Esophagus (tissue), 2 donors: ENCODE measurements at regions not wholly inside any gene's neighbourhood (a gene's known extent, or its start where the extent isn't known, plus 50 kb on each side); places are given as distances from the start of the nearest gene placed in this dataset.

Experiments
- H3K27ac ChIP-seq, 2 donors: one replicate each; pipeline ENCODE4 v1.5.1; 2013; ENCODE audit warnings: low read depth in 2 of 2, mild to moderate bottlenecking in 2 of 2, inconsistent platforms in 1 of 2, low read length in 1 of 2, moderate library complexity in 1 of 2
- H3K27me3 ChIP-seq, 2 donors: one replicate each; pipeline ENCODE4 v1.6.1; 2013; ENCODE audit warnings: low read length in 2 of 2, control low read depth in 1 of 2, mild to moderate bottlenecking in 1 of 2; ENCODE audit not compliant: insufficient read depth in 2 of 2, control insufficient read depth in 1 of 2
- H3K36me3 ChIP-seq, 2 donors: one replicate each; pipeline ENCODE4 v1.6.1; 2013; ENCODE audit warnings: low read length in 1 of 2; ENCODE audit not compliant: control insufficient read depth in 2 of 2, insufficient read depth in 2 of 2
- H3K4me1 ChIP-seq, 2 donors: one replicate each; pipeline ENCODE4 v1.6.1; 2013; ENCODE audit warnings: low read length in 1 of 2; ENCODE audit not compliant: control insufficient read depth in 2 of 2, insufficient read depth in 2 of 2
- H3K4me3 ChIP-seq, 2 donors: one replicate each; pipeline ENCODE4 v1.5.1; 2013; ENCODE audit warnings: low read length in 2 of 2, mild to moderate bottlenecking in 2 of 2, low read depth in 1 of 2, moderate library complexity in 1 of 2
- H3K9me3 ChIP-seq, 2 donors: one replicate each; pipeline ENCODE4 v1.6.1; 2013; ENCODE audit warnings: mild to moderate bottlenecking in 2 of 2, low read depth in 1 of 2, low read length in 1 of 2, moderate library complexity in 1 of 2; ENCODE audit not compliant: control insufficient read depth in 2 of 2, insufficient read depth in 1 of 2
- WGBS, 2 donors: extraction: QIAGEN DNeasy Blood & Tissue Kit; methylation state at CpG; one replicate each; pipeline ENCODE4 v1.1.7; 2013; 5-methylcytosine and 5-hydroxymethylcytosine counted together
- donor health status: healthy with polysubstance abuse.
- donor health status: Bipolar disorder and iron deficiency.

GRCh38 chr4:14575289-14575688 lies 427.0 kb upstream of the CPEB2 start:
- Histone ChIP-seq H3K4me1 (no peaks in the 10 kb centered on the region), H3K27ac (no peak overlapping the region), H3K4me3 (no peak overlapping the region), H3K36me3 (no peaks in the 10 kb centered on the region), H3K9me3 (peaks cover 0 to 2% of the 10 kb centered on the region in 2 donors), H3K27me3 (no peaks in the 10 kb centered on the region)
- WGBS, 2 donors: 71 to 72% methylated on average over 1 of the region's 1 CpG

- H3K27ac ChIP-seq: no peak overlapping the region
- H3K4me1 ChIP-seq: no peaks in the 10 kb centered on the region
- H3K9me3 ChIP-seq: peaks cover 0 to 2% of the 10 kb centered on the region in 2 donors
- no peak overlapping the region for H3K4me3 ChIP-seq
- WGBS, 2 donors: 61 to 73% methylated on average over 2 of the region's 2 CpGs
- H3K36me3 ChIP-seq: no peaks in the 10 kb centered on the region
- no peaks in the 10 kb centered on the region for H3K27me3 ChIP-seq
Observed at GRCh38 chr4:14575919-14576318, 426.4 kb upstream of the CPEB2 start.

GRCh38 chr4:14580061-14580460 lies 422.2 kb upstream of the CPEB2 start:
- no peaks in the 10 kb centered on the region for H3K27me3 ChIP-seq
- no peak overlapping the region for H3K27ac ChIP-seq

GRCh38 chr4:14581741-14582140 lies 420.5 kb upstream of the CPEB2 start:
- Histone ChIP-seq H3K36me3 (no peaks in the 10 kb centered on the region), H3K27ac (no peak overlapping the region), H3K27me3 (no peaks in the 10 kb centered on the region), H3K9me3 (no peaks in the 10 kb centered on the region), H3K4me3 (no peak overlapping the region), H3K4me1 (no peaks in the 10 kb centered on the region)
- 22 to 24% methylated on average over 3 of the region's 3 CpGs for WGBS, 2 donors

More at GRCh38 chr4:14580061-14580460, 422.2 kb upstream of the CPEB2 start:
- Histone ChIP-seq H3K9me3 (no peaks in the 10 kb centered on the region), H3K36me3 (no peaks in the 10 kb centered on the region), H3K4me3 (no peak overlapping the region), H3K4me1 (no peaks in the 10 kb centered on the region)

GRCh38 chr4:14582677-14583076 lies 419.6 kb upstream of the CPEB2 start:
- no peaks in the 10 kb centered on the region for H3K27me3 ChIP-seq

GRCh38 chr4:14583331-14583730 lies 418.9 kb upstream of the CPEB2 start:
- no peaks in the 10 kb centered on the region for H3K4me1 ChIP-seq
- WGBS, 2 donors: 66 to 71% methylated on average over 2 of the region's 2 CpGs

More at GRCh38 chr4:14582677-14583076, 419.6 kb upstream of the CPEB2 start:
- no peaks in the 10 kb centered on the region for H3K36me3 ChIP-seq
- no peaks in the 10 kb centered on the region for H3K9me3 ChIP-seq
- no peak overlapping the region for H3K4me3 ChIP-seq
- 92 to 96% methylated on average over 3 of the region's 3 CpGs for WGBS, 2 donors
- no peaks in the 10 kb centered on the region for H3K4me1 ChIP-seq
- no peak overlapping the region for H3K27ac ChIP-seq

GRCh38 chr4:14583752-14584151 lies 418.5 kb upstream of the CPEB2 start:
- 90 to 91% methylated on average over 7 of the region's 7 CpGs for WGBS, 2 donors
- H3K4me3 ChIP-seq: no peak overlapping the region
- no peaks in the 10 kb centered on the region for H3K9me3 ChIP-seq
- no peaks in the 10 kb centered on the region for H3K4me1 ChIP-seq
- no peaks in the 10 kb centered on the region for H3K27me3 ChIP-seq
- no peak overlapping the region for H3K27ac ChIP-seq
- no peaks in the 10 kb centered on the region for H3K36me3 ChIP-seq

More at GRCh38 chr4:14583331-14583730, 418.9 kb upstream of the CPEB2 start:
- Histone ChIP-seq H3K27me3 (no peaks in the 10 kb centered on the region), H3K27ac (no peak overlapping the region), H3K4me3 (no peak overlapping the region), H3K9me3 (no peaks in the 10 kb centered on the region), H3K36me3 (no peaks in the 10 kb centered on the region)

- Histone ChIP-seq H3K4me3 (no peak overlapping the region), H3K27ac (no peak overlapping the region), H3K9me3 (no peaks in the 10 kb centered on the region), H3K4me1 (no peaks in the 10 kb centered on the region), H3K27me3 (no peaks in the 10 kb centered on the region), H3K36me3 (no peaks in the 10 kb centered on the region)
- WGBS, 2 donors: 65 to 74% methylated on average over 2 of the region's 2 CpGs
Observed at GRCh38 chr4:14592950-14593349, 409.3 kb upstream of the CPEB2 start.

- Histone ChIP-seq H3K4me1 (no peaks in the 10 kb centered on the region), H3K4me3 (no peak overlapping the region), H3K36me3 (no peaks in the 10 kb centered on the region), H3K27ac (no peak overlapping the region), H3K27me3 (no peaks in the 10 kb centered on the region), H3K9me3 (no peaks in the 10 kb centered on the region)
- 32 to 34% methylated on average over 4 of the region's 4 CpGs for WGBS, 2 donors
Observed at GRCh38 chr4:14596028-14596427, 406.3 kb upstream of the CPEB2 start.

- no peaks in the 10 kb centered on the region for H3K9me3 ChIP-seq
- no peak overlapping the region for H3K27ac ChIP-seq
- no peaks in the 10 kb centered on the region for H3K36me3 ChIP-seq
- WGBS, 2 donors: 74 to 84% methylated on average over 2 of the region's 2 CpGs
- H3K4me1 ChIP-seq: no peaks in the 10 kb centered on the region
- H3K4me3 ChIP-seq: no peak overlapping the region
- no peaks in the 10 kb centered on the region for H3K27me3 ChIP-seq
Observed at GRCh38 chr4:14596437-14596836, 405.8 kb upstream of the CPEB2 start.
